ENCODE measurements at regions not wholly inside any gene's neighbourhood (a gene's known extent, or its start where the extent isn't known, plus 50 kb on each side); places are given as distances from the start of the nearest gene placed in this dataset.
"Not testable (repeated sequence)": the region's sequence is repeated elsewhere in the genome, so short reads cannot be mapped to it uniquely, and the experiment has no call there.

DNA sequence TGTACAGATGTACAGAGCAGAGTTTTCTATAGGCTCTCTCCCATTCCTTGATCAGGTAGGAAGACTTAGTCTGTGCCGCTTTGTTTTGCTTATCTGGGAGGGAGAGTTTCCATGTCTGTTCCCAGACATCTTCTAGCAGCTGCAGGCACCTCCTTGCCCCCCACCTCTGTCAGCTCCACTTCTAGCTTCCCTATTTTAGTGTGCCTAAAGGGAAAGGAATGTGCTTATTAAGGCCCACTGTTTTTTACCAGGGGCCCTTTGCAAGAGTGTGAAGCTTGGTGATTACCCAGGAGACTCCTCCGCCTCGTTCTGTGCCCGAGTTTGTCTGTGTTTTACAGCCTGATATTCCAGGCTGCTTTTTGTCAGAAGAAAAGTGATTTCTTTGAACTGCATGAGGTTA, 1984.4 kb downstream of the OLFM4 start:
- Mint-ChIP-seq H3K27ac (no peak overlapping the region), H3K4me1 (ENCODE audit: low read depth) (no peaks in the 10 kb centered on the region), H3K27me3 (ENCODE audit: insufficient read depth) (no peaks in the 10 kb centered on the region), H3K36me3 (ENCODE audit: low read depth) (no peaks in the 10 kb centered on the region), H3K9me3 (peaks cover 25% of the 10 kb centered on the region), H3K4me3 (no peak overlapping the region)
- no peak for DNase-seq (ENCODE audit: low spot score)
- intact Hi-C loops (cut with micrococcal nuclease), result no loop called here

DNA sequence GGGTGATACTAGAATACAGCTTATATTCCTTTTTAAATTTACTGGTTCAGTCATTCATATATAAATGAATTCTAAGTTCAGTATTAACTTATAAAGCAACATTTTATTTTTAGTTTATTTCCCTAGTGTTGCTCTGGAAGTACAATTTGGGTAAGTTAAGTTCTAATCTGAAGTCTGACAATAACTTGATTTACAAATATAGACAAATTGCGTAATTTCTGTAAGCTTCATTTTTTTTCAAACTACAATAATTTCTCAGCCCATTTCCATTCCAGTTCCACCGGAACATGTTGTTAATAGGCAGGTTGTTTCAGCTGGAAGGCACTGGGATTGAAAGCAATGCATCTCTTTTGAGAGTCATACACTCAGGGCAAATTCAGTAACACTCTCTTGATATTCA, 2000.7 kb downstream of the OLFM4 start:
- Mint-ChIP-seq H3K4me1 (ENCODE audit: low read depth) (no peaks in the 10 kb centered on the region), H3K4me3 (no peak overlapping the region), H3K27me3 (ENCODE audit: insufficient read depth) (no peaks in the 10 kb centered on the region), H3K36me3 (ENCODE audit: low read depth) (no peaks in the 10 kb centered on the region), H3K9me3 (peaks cover 21% of the 10 kb centered on the region), H3K27ac (no peak overlapping the region)
- intact Hi-C loops (cut with micrococcal nuclease), result no loop called here
- no peak for DNase-seq (ENCODE audit: low spot score)

- intact Hi-C loops (cut with micrococcal nuclease), result no loop called here
- Mint-ChIP-seq H3K36me3 (ENCODE audit: low read depth) (no peaks in the 10 kb centered on the region), H3K9me3 (peaks cover 14% of the 10 kb centered on the region), H3K4me3 (no peak overlapping the region), H3K27ac (no peak overlapping the region), H3K27me3 (ENCODE audit: insufficient read depth) (no peaks in the 10 kb centered on the region), H3K4me1 (ENCODE audit: low read depth) (no peaks in the 10 kb centered on the region)
- no peak for DNase-seq (ENCODE audit: low spot score)
Observed at GRCh38 chr13:55038230-55038629, 2009.6 kb downstream of the OLFM4 start.

DNA sequence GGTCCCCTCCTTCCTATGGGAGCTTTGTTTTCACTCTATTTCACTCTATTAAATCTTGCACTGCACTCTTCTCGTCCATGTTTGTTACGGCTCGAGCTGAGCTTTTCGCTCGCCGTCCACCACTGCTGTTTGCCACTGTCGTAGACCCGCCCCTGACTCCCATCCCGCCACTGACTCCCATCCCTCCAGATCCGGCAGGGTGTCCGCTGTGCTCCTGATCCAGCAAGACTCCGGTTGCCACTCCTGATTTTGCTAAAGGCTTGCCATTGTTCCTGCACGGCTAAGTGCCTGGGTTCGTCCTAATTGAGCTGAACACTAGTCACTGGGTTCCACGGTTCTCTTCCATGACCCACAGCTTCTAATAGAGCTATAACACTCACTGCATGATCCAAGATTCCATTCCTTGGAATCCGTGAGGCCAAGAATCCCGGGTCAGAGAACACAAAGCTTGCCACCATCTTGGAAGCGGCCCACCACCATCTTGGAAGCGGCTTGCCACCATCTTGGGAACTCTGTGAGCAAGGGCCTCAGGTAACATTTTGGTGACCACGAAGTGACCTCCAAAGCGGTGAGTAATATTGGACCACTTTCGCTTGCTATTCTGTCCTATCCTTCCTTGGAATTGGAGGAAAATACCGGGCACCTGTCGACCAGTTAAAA, 2025.4 kb downstream of the OLFM4 start:
- H3K9me3 Mint-ChIP-seq, result peaks cover 35% of the 10 kb centered on the region
- DNase-seq (ENCODE audit: low spot score); H3K27ac Mint-ChIP-seq; H3K4me3 Mint-ChIP-seq; H3K4me1 Mint-ChIP-seq (ENCODE audit: low read depth); intact Hi-C loops (cut with micrococcal nuclease); H3K36me3 Mint-ChIP-seq (ENCODE audit: low read depth); H3K27me3 Mint-ChIP-seq (ENCODE audit: insufficient read depth): not testable (repeated sequence)

DNA sequence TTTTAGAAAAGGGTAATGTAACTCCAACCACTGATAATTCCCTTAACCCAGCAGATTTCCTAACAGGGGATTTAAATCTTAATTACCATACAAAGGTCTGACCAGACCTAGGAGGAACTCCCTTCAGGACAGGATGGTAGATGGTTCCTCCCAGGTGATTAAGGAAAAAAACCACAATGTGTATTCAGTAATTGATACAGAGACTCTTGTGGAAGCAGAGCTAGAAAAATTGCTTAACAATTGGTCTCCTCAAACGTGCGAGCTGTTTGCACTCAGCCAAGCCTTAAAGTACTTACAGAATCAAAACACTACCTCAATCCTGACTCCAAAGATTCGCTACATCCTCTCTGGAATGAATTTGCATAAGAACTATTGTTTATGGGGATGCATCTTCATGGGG, 2027.1 kb downstream of the OLFM4 start:
- DNase-seq (ENCODE audit: low spot score); H3K4me3 Mint-ChIP-seq; H3K36me3 Mint-ChIP-seq (ENCODE audit: low read depth); intact Hi-C loops (cut with micrococcal nuclease); H3K27ac Mint-ChIP-seq; H3K4me1 Mint-ChIP-seq (ENCODE audit: low read depth); H3K27me3 Mint-ChIP-seq (ENCODE audit: insufficient read depth): not testable (repeated sequence)
- H3K9me3 Mint-ChIP-seq, result peaks cover 31% of the 10 kb centered on the region

GRCh38 chr13:55062662-55063061, 2034.0 kb downstream of the OLFM4 start:
- H3K4me3 Mint-ChIP-seq, result no peak overlapping the region
- peaks cover 25% of the 10 kb centered on the region for H3K9me3 Mint-ChIP-seq
- intact Hi-C loops (cut with micrococcal nuclease), result no loop called here
- H3K27ac Mint-ChIP-seq, result no peak overlapping the region
- no peaks in the 10 kb centered on the region for H3K4me1 Mint-ChIP-seq (ENCODE audit: low read depth)
- H3K27me3 Mint-ChIP-seq (ENCODE audit: insufficient read depth), result no peaks in the 10 kb centered on the region
- H3K36me3 Mint-ChIP-seq (ENCODE audit: low read depth), result no peaks in the 10 kb centered on the region
- DNase-seq (ENCODE audit: low spot score), result no peak

GRCh38 chr13:55067946-55068345, 2039.3 kb downstream of the OLFM4 start:
- no peak for DNase-seq (ENCODE audit: low spot score)
- intact Hi-C loops (cut with micrococcal nuclease), result no loop called here
- Mint-ChIP-seq H3K4me1 (ENCODE audit: low read depth) (no peaks in the 10 kb centered on the region), H3K27me3 (ENCODE audit: insufficient read depth) (no peaks in the 10 kb centered on the region), H3K4me3 (no peak overlapping the region), H3K9me3 (peaks cover 11% of the 10 kb centered on the region), H3K36me3 (ENCODE audit: low read depth) (no peaks in the 10 kb centered on the region), H3K27ac (no peak overlapping the region)

GRCh38 chr13:55069746-55070145, 2041.1 kb downstream of the OLFM4 start:
- Mint-ChIP-seq H3K27me3 (ENCODE audit: insufficient read depth) (no peaks in the 10 kb centered on the region), H3K36me3 (ENCODE audit: low read depth) (no peaks in the 10 kb centered on the region), H3K27ac (no peak overlapping the region), H3K9me3 (peaks cover 11% of the 10 kb centered on the region), H3K4me1 (ENCODE audit: low read depth) (no peaks in the 10 kb centered on the region), H3K4me3 (no peak overlapping the region)
- DNase-seq (ENCODE audit: low spot score), result no peak
- intact Hi-C loops (cut with micrococcal nuclease), result no loop called here

GRCh38 chr13:55073000-55073399, 2044.4 kb downstream of the OLFM4 start:
- H3K27ac Mint-ChIP-seq, result no peak overlapping the region
- no peaks in the 10 kb centered on the region for H3K4me1 Mint-ChIP-seq (ENCODE audit: low read depth)
- H3K4me3 Mint-ChIP-seq, result no peak overlapping the region
- peaks cover 5% of the 10 kb centered on the region for H3K9me3 Mint-ChIP-seq
- no peaks in the 10 kb centered on the region for H3K36me3 Mint-ChIP-seq (ENCODE audit: low read depth)
- intact Hi-C loops (cut with micrococcal nuclease), result no loop called here
- DNase-seq (ENCODE audit: low spot score), result no peak
- no peaks in the 10 kb centered on the region for H3K27me3 Mint-ChIP-seq (ENCODE audit: insufficient read depth)

- no peak overlapping the region for H3K27ac Mint-ChIP-seq
- no peak overlapping the region for H3K4me3 Mint-ChIP-seq
- intact Hi-C loops (cut with micrococcal nuclease), result no loop called here
- no peak for DNase-seq (ENCODE audit: low spot score)
- no peaks in the 10 kb centered on the region for H3K27me3 Mint-ChIP-seq (ENCODE audit: insufficient read depth)
- H3K4me1 Mint-ChIP-seq (ENCODE audit: low read depth), result no peaks in the 10 kb centered on the region
- H3K9me3 Mint-ChIP-seq, result peaks cover 15% of the 10 kb centered on the region
- no peaks in the 10 kb centered on the region for H3K36me3 Mint-ChIP-seq (ENCODE audit: low read depth)
Observed at GRCh38 chr13:55084630-55085029, 2056.0 kb downstream of the OLFM4 start.

GRCh38 chr13:55087085-55087484, 2053.6 kb upstream of the PRR20A start:
- Mint-ChIP-seq H3K36me3 (ENCODE audit: low read depth) (no peaks in the 10 kb centered on the region), H3K4me3 (no peak overlapping the region), H3K27me3 (ENCODE audit: insufficient read depth) (no peaks in the 10 kb centered on the region), H3K4me1 (ENCODE audit: low read depth) (no peaks in the 10 kb centered on the region), H3K27ac (no peak overlapping the region), H3K9me3 (peaks cover 18% of the 10 kb centered on the region)
- no peak for DNase-seq (ENCODE audit: low spot score)
- intact Hi-C loops (cut with micrococcal nuclease), result no loop called here

GRCh38 chr13:55090612-55091011, 2050.1 kb upstream of the PRR20A start:
- no peaks in the 10 kb centered on the region for H3K4me1 Mint-ChIP-seq (ENCODE audit: low read depth)
- H3K9me3 Mint-ChIP-seq, result peaks cover 18% of the 10 kb centered on the region
- H3K4me3 Mint-ChIP-seq, result no peak overlapping the region
- no peaks in the 10 kb centered on the region for H3K36me3 Mint-ChIP-seq (ENCODE audit: low read depth)
- intact Hi-C loops (cut with micrococcal nuclease), result no loop called here
- H3K27ac Mint-ChIP-seq, result no peak overlapping the region
- H3K27me3 Mint-ChIP-seq (ENCODE audit: insufficient read depth), result no peaks in the 10 kb centered on the region
- no peak for DNase-seq (ENCODE audit: low spot score)

- Mint-ChIP-seq H3K4me1 (ENCODE audit: low read depth) (no peaks in the 10 kb centered on the region), H3K27ac (no peak overlapping the region), H3K36me3 (ENCODE audit: low read depth) (no peaks in the 10 kb centered on the region), H3K4me3 (no peak overlapping the region), H3K27me3 (ENCODE audit: insufficient read depth) (no peaks in the 10 kb centered on the region), H3K9me3 (peaks cover 23% of the 10 kb centered on the region)
- no peak for DNase-seq (ENCODE audit: low spot score)
- intact Hi-C loops (cut with micrococcal nuclease), result no loop called here
Observed at GRCh38 chr13:55091172-55091571, 2049.5 kb upstream of the PRR20A start.

DNA sequence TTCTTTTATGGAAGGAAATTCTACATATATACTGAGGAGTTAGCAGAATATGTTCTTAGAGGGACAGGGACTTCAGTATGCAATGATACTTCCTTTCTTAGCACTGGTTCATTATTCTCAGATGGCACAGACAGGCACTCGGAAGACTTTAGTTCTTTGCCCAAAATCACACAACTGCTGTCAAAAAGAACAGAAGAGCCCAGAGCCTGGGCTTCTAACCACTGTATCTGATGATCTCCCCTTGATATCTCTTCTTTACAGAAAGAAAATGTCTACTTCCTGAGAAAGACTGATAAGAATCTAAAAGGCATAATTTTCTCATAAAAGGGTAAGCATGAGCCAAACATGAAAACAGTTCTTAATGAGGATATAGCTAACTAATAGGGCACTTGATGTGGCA, 2034.2 kb upstream of the PRR20A start:
- Mint-ChIP-seq H3K36me3 (ENCODE audit: low read depth) (no peaks in the 10 kb centered on the region), H3K9me3 (peaks cover 20% of the 10 kb centered on the region), H3K27me3 (ENCODE audit: insufficient read depth) (no peaks in the 10 kb centered on the region), H3K27ac (no peak overlapping the region), H3K4me3 (no peak overlapping the region), H3K4me1 (ENCODE audit: low read depth) (no peaks in the 10 kb centered on the region)
- intact Hi-C loops (cut with micrococcal nuclease), result no loop called here
- DNase-seq (ENCODE audit: low spot score), result no peak
